ENCODE measurements at regions not wholly inside any gene's neighbourhood (a gene's known extent, or its start where the extent isn't known, plus 50 kb on each side); places are given as distances from the start of the nearest gene placed in this dataset.

DNA sequence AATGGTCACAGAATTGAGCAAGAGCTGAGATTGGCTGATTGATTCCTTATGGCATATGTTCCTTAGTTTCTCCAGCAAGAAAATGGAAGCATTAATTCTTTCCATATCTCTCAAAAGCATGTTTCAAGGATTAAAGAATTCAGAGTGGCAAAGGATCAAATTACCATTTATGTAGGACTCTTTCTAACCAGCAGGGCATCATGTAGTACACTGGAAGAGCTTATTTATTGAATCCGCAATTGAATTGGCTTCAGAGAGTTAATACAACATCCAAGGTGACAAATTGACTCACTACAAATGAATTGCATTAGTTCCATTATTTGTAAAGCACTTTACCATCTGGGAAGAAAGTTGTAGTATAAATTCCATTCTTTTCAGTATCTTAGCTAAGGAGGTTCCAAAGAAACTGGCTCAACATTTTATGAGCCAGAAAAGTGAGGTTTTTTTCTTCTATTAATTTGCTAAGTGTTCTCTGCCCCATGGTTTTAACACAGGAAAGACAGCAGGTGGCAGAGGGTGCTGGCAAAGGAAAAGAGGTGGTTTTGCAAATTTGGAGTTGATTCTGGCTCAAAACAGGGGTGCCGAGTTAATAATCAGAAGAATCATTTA, 409.9 kb downstream of the MTX2 start:
- TF ChIP-seq, protein P1, sequence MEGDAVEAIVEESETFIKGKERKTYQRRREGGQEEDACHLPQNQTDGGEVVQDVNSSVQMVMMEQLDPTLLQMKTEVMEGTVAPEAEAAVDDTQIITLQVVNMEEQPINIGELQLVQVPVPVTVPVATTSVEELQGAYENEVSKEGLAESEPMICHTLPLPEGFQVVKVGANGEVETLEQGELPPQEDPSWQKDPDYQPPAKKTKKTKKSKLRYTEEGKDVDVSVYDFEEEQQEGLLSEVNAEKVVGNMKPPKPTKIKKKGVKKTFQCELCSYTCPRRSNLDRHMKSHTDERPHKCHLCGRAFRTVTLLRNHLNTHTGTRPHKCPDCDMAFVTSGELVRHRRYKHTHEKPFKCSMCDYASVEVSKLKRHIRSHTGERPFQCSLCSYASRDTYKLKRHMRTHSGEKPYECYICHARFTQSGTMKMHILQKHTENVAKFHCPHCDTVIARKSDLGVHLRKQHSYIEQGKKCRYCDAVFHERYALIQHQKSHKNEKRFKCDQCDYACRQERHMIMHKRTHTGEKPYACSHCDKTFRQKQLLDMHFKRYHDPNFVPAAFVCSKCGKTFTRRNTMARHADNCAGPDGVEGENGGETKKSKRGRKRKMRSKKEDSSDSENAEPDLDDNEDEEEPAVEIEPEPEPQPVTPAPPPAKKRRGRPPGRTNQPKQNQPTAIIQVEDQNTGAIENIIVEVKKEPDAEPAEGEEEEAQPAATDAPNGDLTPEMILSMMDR (IDR thresholded peaks at IDR 0.05): no peak
- TF ChIP-seq EP300 (IDR thresholded peaks at IDR 0.05) (no peak), POLR2A (IDR thresholded peaks at IDR 0.05) (no peak)
- Histone ChIP-seq H3K27me3 (peaks cover 0 to 6% of the 10 kb centered on the region in 2 donors), H3K36me3 (no peaks in the 10 kb centered on the region), H3K27ac (no peak overlapping the region), H3K9me3 (no peaks in the 10 kb centered on the region), H3K4me1 (peaks cover 0 to 6% (median 0%) of the 10 kb centered on the region in 4 donors), H3K4me3 (no peak overlapping the region)
- WGBS, 2 donors: 68 to 70% methylated on average over 2 of the region's 2 CpGs
- DNase-seq (ENCODE audit: low spot score in 2 of 2): no peak

DNA sequence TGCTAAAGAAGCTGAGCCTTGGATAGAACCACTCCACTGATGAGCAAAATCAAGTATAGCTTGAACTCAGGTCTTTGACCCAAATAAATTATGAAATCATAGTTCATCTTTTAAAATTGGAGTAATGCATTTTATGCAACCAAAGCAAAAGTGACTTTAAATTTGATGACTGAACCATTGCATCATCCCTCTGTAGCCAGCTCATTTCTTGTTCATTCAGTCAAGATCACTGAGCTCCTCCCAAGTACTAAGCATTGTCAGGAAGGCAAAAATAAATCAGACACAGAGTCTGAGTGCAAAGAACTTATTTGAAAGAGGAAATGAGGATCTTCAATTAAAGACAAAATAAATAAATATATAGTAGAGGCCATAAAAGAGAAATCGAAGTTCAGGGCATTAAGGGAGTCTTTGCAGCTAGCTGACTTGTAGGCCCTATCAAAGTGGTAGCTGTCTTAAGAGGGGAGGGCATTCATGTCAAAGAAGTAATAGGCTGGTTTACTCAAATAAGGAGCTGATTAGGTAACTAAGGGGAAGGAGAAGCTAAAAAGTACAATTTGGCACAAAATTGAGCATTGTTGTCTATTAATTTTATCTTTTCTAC, 411.8 kb downstream of the MTX2 start:
- H3K27me3 ChIP-seq: peaks cover 0 to 13% of the 10 kb centered on the region in 2 donors
- TF ChIP-seq POLR2A (IDR thresholded peaks at IDR 0.05) (no peak), EP300 (IDR thresholded peaks at IDR 0.05) (no peak)
- TF ChIP-seq, protein P1 (IDR thresholded peaks at IDR 0.05): no peak
- H3K4me1 ChIP-seq: peaks cover 0 to 6% (median 0%) of the 10 kb centered on the region in 4 donors
- no peaks in the 10 kb centered on the region for H3K36me3 ChIP-seq
- 92 to 93% methylated on average over 1 of the region's 1 CpG for WGBS, 2 donors
- H3K27ac ChIP-seq: no peak overlapping the region
- no peak for DNase-seq (ENCODE audit: low spot score in 2 of 2)
- H3K9me3 ChIP-seq: no peaks in the 10 kb centered on the region
- no peak overlapping the region for H3K4me3 ChIP-seq

DNA sequence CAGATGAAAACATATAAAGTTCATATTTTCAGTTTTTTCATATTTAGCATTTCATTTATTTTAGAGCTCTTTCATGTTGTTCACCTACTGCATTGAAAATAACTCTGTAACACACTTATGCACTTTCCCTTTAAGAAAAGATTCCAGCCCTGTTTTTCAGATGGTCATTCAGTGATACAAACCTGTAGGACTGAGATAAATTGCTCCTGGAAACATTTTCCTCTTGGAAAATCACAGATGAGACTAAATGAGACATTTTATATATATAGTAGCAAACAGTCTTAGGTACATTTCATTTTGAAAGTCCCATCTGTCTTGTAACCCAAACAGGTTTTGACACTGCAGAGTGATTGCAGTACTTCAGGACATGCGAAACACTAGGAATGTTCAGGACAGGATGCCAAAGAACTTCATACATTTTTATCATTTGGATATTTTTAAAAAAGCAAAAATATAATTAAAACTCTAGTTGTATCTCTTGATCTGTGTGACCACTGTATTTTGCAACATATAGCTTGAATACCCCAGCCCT, 412.4 kb downstream of the MTX2 start:
- WGBS, 2 donors: 83 to 90% methylated on average over 1 of the region's 1 CpG
- H3K27ac ChIP-seq: no peak overlapping the region
- peaks cover 0 to 6% (median 0%) of the 10 kb centered on the region in 4 donors for H3K4me1 ChIP-seq
- H3K27me3 ChIP-seq: peaks cover 0 to 13% of the 10 kb centered on the region in 2 donors
- no peak overlapping the region for H3K4me3 ChIP-seq
- no peak for DNase-seq (ENCODE audit: low spot score in 2 of 2)
- no peaks in the 10 kb centered on the region for H3K36me3 ChIP-seq
- H3K9me3 ChIP-seq: no peaks in the 10 kb centered on the region
- TF ChIP-seq, protein P1 (IDR thresholded peaks at IDR 0.05): no peak
- TF ChIP-seq EP300 (IDR thresholded peaks at IDR 0.05) (no peak), POLR2A (IDR thresholded peaks at IDR 0.05) (no peak)

DNA sequence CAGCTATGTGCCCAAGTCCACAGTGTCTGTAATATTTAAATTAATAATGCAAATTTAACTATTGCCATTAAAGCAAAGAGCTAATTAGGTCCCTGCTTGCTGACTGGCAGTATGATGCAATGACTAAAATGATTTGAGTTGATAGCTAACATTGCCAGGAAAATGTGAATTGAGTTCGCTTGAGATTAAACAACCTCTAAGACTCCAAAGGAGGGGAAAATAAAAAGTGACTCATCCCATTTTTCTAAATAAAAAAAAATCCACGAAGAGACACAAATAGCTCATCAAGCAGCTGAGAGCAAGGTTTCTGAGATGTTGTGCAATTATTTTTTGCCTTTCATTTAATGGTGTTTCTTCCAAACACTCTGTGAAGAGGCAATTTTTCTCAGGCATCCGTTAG, 413.0 kb downstream of the MTX2 start:
- Histone ChIP-seq H3K27me3 (peaks cover 0 to 13% of the 10 kb centered on the region in 2 donors), H3K36me3 (no peaks in the 10 kb centered on the region), H3K9me3 (no peaks in the 10 kb centered on the region), H3K4me1 (peaks cover 0 to 6% (median 0%) of the 10 kb centered on the region in 4 donors), H3K4me3 (no peak overlapping the region), H3K27ac (no peak overlapping the region)
- no peak for DNase-seq (ENCODE audit: low spot score in 2 of 2)
- no peak for TF ChIP-seq POLR2A (IDR thresholded peaks at IDR 0.05)
- 49 to 57% methylated on average over 3 of the region's 3 CpGs for WGBS, 2 donors

DNA sequence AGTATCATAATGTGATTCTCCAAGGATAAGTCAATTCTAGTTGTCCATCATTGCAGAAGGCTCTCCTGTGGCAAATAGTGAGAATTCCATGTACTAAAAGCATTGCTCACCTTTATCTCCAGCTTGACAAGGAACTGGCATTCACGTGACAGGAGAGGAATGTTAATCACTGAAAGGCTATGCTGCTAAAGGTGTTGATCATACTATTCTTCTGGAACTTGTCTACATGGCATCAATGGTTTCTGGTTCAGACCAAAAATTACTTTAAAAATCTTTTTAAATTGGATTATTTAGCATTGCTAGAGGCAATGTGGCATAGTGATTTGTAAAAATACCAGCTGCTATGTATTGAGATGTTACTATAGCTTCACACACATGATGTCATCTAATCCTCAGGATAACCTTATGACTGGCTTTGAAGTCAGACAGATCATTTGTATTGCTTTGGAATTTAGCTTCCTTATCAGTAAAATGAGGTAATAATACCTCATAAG, 414.4 kb downstream of the MTX2 start:
- Histone ChIP-seq H3K27me3 (peaks cover 0 to 13% of the 10 kb centered on the region in 2 donors), H3K36me3 (no peaks in the 10 kb centered on the region), H3K9me3 (no peaks in the 10 kb centered on the region), H3K4me1 (peaks cover 0 to 6% (median 0%) of the 10 kb centered on the region in 4 donors), H3K27ac (no peak overlapping the region), H3K4me3 (no peak overlapping the region)
- DNase-seq (ENCODE audit: low spot score in 2 of 2): no peak
- WGBS, 2 donors: 85% methylated on average over 1 of the region's 1 CpG
- TF ChIP-seq, protein P1 (IDR thresholded peaks at IDR 0.05): no peak
- TF ChIP-seq EP300 (IDR thresholded peaks at IDR 0.05) (no peak), POLR2A (IDR thresholded peaks at IDR 0.05) (no peak)
